K562 (cell line): ENCODE measurements at regions not wholly inside any gene's neighbourhood (a gene's known extent, or its start where the extent isn't known, plus 50 kb on each side); places are given as distances from the start of the nearest gene placed in this dataset.

Source experiments
- ATF3 ChIP-seq, 2 experiments: fragments of 450-650 bp in 1 of 2; sonication (generic) in 1 of 2; formaldehyde crosslinking in 1 of 2; IDR thresholded peaks in 1 of 2; conservative IDR thresholded peaks in 1 of 2; 2 replicates each; pipeline versions ENCODE4 v1.6.1 to v1.8.1; 2016 to 2023; ENCODE audit warnings: mild to moderate bottlenecking in 2 of 2, moderate library complexity in 2 of 2, inconsistent platforms in 1 of 2, missing genetic modification reagents in 1 of 2
- BHLHE40 ChIP-seq: IDR thresholded peaks from 2 replicates; pipeline ENCODE4 v1.6.1; 2011; ENCODE audit warnings: low read length, improper control_type of control experiment
- EP300 ChIP-seq: IDR thresholded peaks from 2 replicates; pipeline ENCODE4 v1.6.1; 2012; ENCODE audit warnings: low read length, improper control_type of control experiment
- EZH2 ChIP-seq: IDR thresholded peaks from 2 replicates; pipeline ENCODE4 v1.6.1; 2012; ENCODE audit warnings: low read depth, mild to moderate bottlenecking, inconsistent platforms, low read length, borderline replicate concordance
- FOXM1 ChIP-seq, 2 experiments: fragments of 450-650 bp in 1 of 2; sonication (generic) in 1 of 2; formaldehyde crosslinking in 1 of 2; IDR thresholded peaks; 2 replicates each; pipeline versions ENCODE4 v1.6.1 to v1.9.0; 2017 to 2022; ENCODE audit warnings: low read depth in 2 of 2, mild to moderate bottlenecking in 2 of 2, missing genetic modification reagents in 1 of 2, moderate library complexity in 1 of 2
- HDGF ChIP-seq: fragments of 450-650 bp; IDR thresholded peaks from 2 replicates; pipeline ENCODE4 v1.6.1; 2016
- PHB2 ChIP-seq: fragments of 450-650 bp; IDR thresholded peaks from 2 replicates; pipeline ENCODE4 v1.6.1; 2017; ENCODE audit warnings: low read depth
- POLR2AphosphoS5 ChIP-seq: IDR thresholded peaks from 2 replicates; pipeline ENCODE4 v1.6.1; 2011; ENCODE audit warnings: mild to moderate bottlenecking, low read depth, low read length, moderate library complexity; ENCODE audit not compliant: control insufficient read depth, insufficient read depth
- SMAD3 ChIP-seq: fragments of 450-650 bp; formaldehyde crosslinking; conservative IDR thresholded peaks from 2 replicates; pipeline ENCODE4 v1.4.0; 2020; ENCODE audit warnings: mild to moderate bottlenecking
- SMAD4 ChIP-seq: fragments of 250-450 bp; sonication (Bioruptor Pico); conservative IDR thresholded peaks from 2 replicates; pipeline ENCODE4 v1.8.0; 2021; ENCODE audit warnings: inconsistent platforms, mild to moderate bottlenecking, moderate library complexity
- TF ChIP-seq, protein P1 (sequence below), 3 experiments: IDR thresholded peaks in 2 of 3; conservative IDR thresholded peaks in 1 of 3; 2 replicates each; pipeline ENCODE4 v1.5.1; 2011 to 2012; ENCODE audit warnings: low read length in 3 of 3, mild to moderate bottlenecking in 3 of 3, control low read depth in 2 of 3, improper control_type of control experiment in 1 of 3, inconsistent platforms in 1 of 3, low read depth in 1 of 3, mixed read lengths in 1 of 3, moderate library complexity in 1 of 3; ENCODE audit not compliant: insufficient read depth in 2 of 3

GRCh38 chr13:79654520-79654919, 173.6 kb downstream of the NDFIP2 start:
- TF ChIP-seq EZH2 (no peak), EP300 (no peak), BHLHE40 (no peak), POLR2AphosphoS5 (no peak), SMAD3 (CRISPR knock-in tag) (no peak), PHB2 (no peak), FOXM1 (IDR thresholded peaks at IDR 0.05; ENCODE audit: low read depth) (no peak), FOXM1 (CRISPR knock-in tag; IDR thresholded peaks at IDR 0.05; ENCODE audit: low read depth) (no peak), HDGF (no peak), ATF3 (IDR thresholded peaks at IDR 0.05) (no peak), ATF3 (CRISPR knock-in tag; conservative IDR thresholded peaks at IDR 0.05) (no peak), SMAD4 (CRISPR knock-in tag) (no peak)
- TF ChIP-seq, protein P1, sequence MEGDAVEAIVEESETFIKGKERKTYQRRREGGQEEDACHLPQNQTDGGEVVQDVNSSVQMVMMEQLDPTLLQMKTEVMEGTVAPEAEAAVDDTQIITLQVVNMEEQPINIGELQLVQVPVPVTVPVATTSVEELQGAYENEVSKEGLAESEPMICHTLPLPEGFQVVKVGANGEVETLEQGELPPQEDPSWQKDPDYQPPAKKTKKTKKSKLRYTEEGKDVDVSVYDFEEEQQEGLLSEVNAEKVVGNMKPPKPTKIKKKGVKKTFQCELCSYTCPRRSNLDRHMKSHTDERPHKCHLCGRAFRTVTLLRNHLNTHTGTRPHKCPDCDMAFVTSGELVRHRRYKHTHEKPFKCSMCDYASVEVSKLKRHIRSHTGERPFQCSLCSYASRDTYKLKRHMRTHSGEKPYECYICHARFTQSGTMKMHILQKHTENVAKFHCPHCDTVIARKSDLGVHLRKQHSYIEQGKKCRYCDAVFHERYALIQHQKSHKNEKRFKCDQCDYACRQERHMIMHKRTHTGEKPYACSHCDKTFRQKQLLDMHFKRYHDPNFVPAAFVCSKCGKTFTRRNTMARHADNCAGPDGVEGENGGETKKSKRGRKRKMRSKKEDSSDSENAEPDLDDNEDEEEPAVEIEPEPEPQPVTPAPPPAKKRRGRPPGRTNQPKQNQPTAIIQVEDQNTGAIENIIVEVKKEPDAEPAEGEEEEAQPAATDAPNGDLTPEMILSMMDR (IDR thresholded peaks at IDR 0.05 in 2 of 3, conservative IDR thresholded peaks at IDR 0.05 in 1 of 3; ENCODE audit: insufficient read depth in 2 of 3, low read depth in 1 of 3, low read length in 3 of 3), result no peak
